PC-9 (cell line): ENCODE measurements at regions not wholly inside any gene's neighbourhood (a gene's known extent, or its start where the extent isn't known, plus 50 kb on each side); places are given as distances from the start of the nearest gene placed in this dataset.

Source experiments
- BruUV-seq: library from RNA; stranded (reverse); fragments of 400-500 nt; replicated peaks from 2 replicates; lab custom pipeline; 2021; lab: Mats Ljungman, UMichigan
- CTCF ChIA-PET: fragments of 300-600 bp; sonication (Branson Sonifier 250); formaldehyde crosslinking; loops from one replicate; lab custom pipeline; 2022; ENCODE audit warnings: antibody characterized with exemption; lab: Charles Lee
- POLR2A ChIA-PET: fragments of 300-600 bp; sonication (Branson Sonifier 250); formaldehyde crosslinking; loops from one replicate; lab custom pipeline; 2022; ENCODE audit warnings: antibody characterized with exemption; ENCODE audit not compliant: unreplicated experiment; lab: Charles Lee
- DNase-seq, 2 experiments: peaks; one replicate each; pipeline versions ENCODE4 v3.0.0 to v3.0.0-alpha.2; 2015 to 2022; ENCODE audit warnings: mixed read lengths in 1 of 2
- H2AFZ ChIP-seq: fragments of 200-600 bp; sonication (generic); 2 replicates; pipeline ENCODE4 v1.8.1; 2017; ENCODE audit warnings: antibody characterized with exemption
- H3F3A ChIP-seq: fragments of 200-600 bp; sonication (generic); 2 replicates; pipeline ENCODE4 v1.8.1; 2017; ENCODE audit warnings: antibody characterized with exemption, mild to moderate bottlenecking, low read depth; ENCODE audit not compliant: insufficient read depth
- H3K27ac ChIP-seq: fragments of 200-600 bp; sonication (generic); 2 replicates; pipeline ENCODE4 v1.6.1; 2016; ENCODE audit warnings: mixed run types
- H3K27me3 ChIP-seq: fragments of 200-600 bp; sonication (generic); 2 replicates; pipeline ENCODE4 v1.6.1; 2016; ENCODE audit warnings: low read depth, mixed run types; ENCODE audit not compliant: insufficient read depth
- H3K36me3 ChIP-seq: fragments of 200-600 bp; sonication (generic); 2 replicates; pipeline ENCODE4 v1.6.1; 2016; ENCODE audit warnings: low read depth, mixed run types
- H3K4me1 ChIP-seq: fragments of 200-600 bp; sonication (generic); replicated peaks from 2 replicates; pipeline ENCODE4 v1.6.1; 2016; ENCODE audit warnings: mixed run types; ENCODE audit not compliant: insufficient read depth
- H3K4me2 ChIP-seq: fragments of 200-600 bp; sonication (generic); 2 replicates; pipeline ENCODE4 v1.6.1; 2017; ENCODE audit warnings: mixed run types
- H3K4me3 ChIP-seq: fragments of 200-600 bp; sonication (generic); 2 replicates; pipeline ENCODE4 v1.6.1; 2016; ENCODE audit warnings: mixed run types
- H3K79me2 ChIP-seq: fragments of 200-600 bp; sonication (generic); 2 replicates; pipeline ENCODE4 v1.6.1; 2017; ENCODE audit warnings: low read depth, mixed run types
- H3K9me2 ChIP-seq: fragments of 200-600 bp; sonication (generic); 2 replicates; pipeline ENCODE4 v1.8.1; 2017; ENCODE audit warnings: mild to moderate bottlenecking; ENCODE audit not compliant: insufficient read depth
- H3K9me3 ChIP-seq: fragments of 200-600 bp; sonication (generic); 2 replicates; pipeline ENCODE4 v1.8.1; 2016; ENCODE audit warnings: low read depth; ENCODE audit not compliant: insufficient read depth
- H4K20me1 ChIP-seq: fragments of 200-600 bp; sonication (generic); 2 replicates; pipeline ENCODE4 v1.8.1; 2017; ENCODE audit not compliant: insufficient read depth
- EZH2 ChIP-seq: fragments of 200-600 bp; sonication (generic); IDR thresholded peaks from 2 replicates; pipeline ENCODE4 v1.8.0; 2017; ENCODE audit warnings: antibody characterized with exemption, low read depth
- intact Hi-C: fragments of 100-400 bp; cut with micrococcal nuclease; formaldehyde crosslinking; loops from one replicate; pipeline ENCODE4 v1.10.0; 2022; ENCODE audit not compliant: unreplicated experiment
- TF ChIP-seq, protein P1 (sequence below): fragments of 200-600 bp; sonication (generic); conservative IDR thresholded peaks from 2 replicates; pipeline ENCODE4 v1.6.1; 2017; ENCODE audit warnings: mixed run types, antibody characterized with exemption, mild to moderate bottlenecking, moderate library complexity

DNA sequence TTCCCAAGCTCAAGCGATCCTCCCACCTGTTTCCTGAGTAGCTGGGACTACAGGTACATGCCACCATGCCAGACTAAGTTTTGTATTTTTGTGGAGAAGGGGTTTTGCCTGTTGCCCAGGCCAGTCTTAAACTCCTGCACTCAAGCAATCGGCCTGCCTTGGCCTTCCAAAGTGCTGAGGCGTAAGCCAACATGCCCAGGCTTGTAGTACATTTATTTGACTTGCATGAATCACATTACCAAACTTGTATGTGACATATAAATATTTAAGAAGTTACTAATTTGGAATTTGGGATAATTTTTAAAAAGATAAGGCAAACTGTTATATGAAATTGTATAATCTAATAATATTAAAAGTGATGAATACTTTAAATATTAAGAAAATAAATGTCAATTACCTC, 157.6 kb downstream of the MCHR2 start:
- Histone ChIP-seq H3K79me2 (no peaks in the 10 kb centered on the region), H2AFZ (no peak overlapping the region), H4K20me1 (no peaks in the 10 kb centered on the region), H3K36me3 (no peaks in the 10 kb centered on the region), H3K4me1 (no peaks in the 10 kb centered on the region), H3K9me2 (no peaks in the 10 kb centered on the region), H3K4me3 (no peak overlapping the region), H3K27me3 (no peaks in the 10 kb centered on the region), H3K27ac (no peak overlapping the region), H3K4me2 (no peak overlapping the region), H3F3A (no peaks in the 10 kb centered on the region), H3K9me3 (no peaks in the 10 kb centered on the region)
- ChIA-PET POLR2A (no interaction called here), CTCF (no interaction called here)
- intact Hi-C loops, result no loop called here
- no TSS peak for BruUV-seq
- TF ChIP-seq EZH2, result no peak
- TF ChIP-seq, protein P1, sequence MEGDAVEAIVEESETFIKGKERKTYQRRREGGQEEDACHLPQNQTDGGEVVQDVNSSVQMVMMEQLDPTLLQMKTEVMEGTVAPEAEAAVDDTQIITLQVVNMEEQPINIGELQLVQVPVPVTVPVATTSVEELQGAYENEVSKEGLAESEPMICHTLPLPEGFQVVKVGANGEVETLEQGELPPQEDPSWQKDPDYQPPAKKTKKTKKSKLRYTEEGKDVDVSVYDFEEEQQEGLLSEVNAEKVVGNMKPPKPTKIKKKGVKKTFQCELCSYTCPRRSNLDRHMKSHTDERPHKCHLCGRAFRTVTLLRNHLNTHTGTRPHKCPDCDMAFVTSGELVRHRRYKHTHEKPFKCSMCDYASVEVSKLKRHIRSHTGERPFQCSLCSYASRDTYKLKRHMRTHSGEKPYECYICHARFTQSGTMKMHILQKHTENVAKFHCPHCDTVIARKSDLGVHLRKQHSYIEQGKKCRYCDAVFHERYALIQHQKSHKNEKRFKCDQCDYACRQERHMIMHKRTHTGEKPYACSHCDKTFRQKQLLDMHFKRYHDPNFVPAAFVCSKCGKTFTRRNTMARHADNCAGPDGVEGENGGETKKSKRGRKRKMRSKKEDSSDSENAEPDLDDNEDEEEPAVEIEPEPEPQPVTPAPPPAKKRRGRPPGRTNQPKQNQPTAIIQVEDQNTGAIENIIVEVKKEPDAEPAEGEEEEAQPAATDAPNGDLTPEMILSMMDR, result no peak
- peak in 1 of 2 experiments; percentile 19 for DNase-seq

DNA sequence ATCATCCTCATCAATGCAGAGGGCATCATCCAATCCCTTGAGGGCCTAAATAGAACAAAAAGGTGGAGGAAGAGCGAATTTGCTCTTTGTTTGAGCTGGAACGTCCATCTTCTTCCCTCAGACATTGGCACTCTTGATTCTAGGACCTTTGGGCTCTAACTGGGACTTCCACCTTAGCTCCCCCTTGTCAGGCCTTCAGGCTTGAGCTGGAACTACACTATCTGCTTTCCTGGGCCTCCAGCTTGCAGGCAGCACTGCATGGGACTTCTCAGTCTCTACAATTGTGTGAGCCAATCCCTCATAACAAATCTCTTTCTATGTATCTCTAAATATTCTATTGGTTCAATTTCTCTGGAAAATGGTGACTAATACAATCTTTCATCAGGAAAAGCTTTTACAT, 155.4 kb downstream of the MCHR2 start:
- peak in 1 of 2 experiments; percentile 21 for DNase-seq
- no TSS peak for BruUV-seq
- CTCF ChIA-PET, result no interaction called here

GRCh38 chr6:99841297-99841696, 152.7 kb downstream of the MCHR2 start:
- BruUV-seq, result no TSS peak
- no peak overlapping the region for H3K4me2 ChIP-seq
- no peaks in the 10 kb centered on the region for H3F3A ChIP-seq
- ChIA-PET POLR2A (no interaction called here), CTCF (no interaction called here)
- H3K4me3 ChIP-seq, result no peak overlapping the region
- H3K9me3 ChIP-seq, result no peaks in the 10 kb centered on the region
- H3K4me1 ChIP-seq, result no peaks in the 10 kb centered on the region
- no peaks in the 10 kb centered on the region for H3K79me2 ChIP-seq
- H3K27ac ChIP-seq, result no peak overlapping the region
- DNase-seq, result no peak
- no peak overlapping the region for H2AFZ ChIP-seq
- no peaks in the 10 kb centered on the region for H3K9me2 ChIP-seq
- no peaks in the 10 kb centered on the region for H4K20me1 ChIP-seq
- TF ChIP-seq EZH2, result no peak
- TF ChIP-seq, protein P1, result no peak
- H3K27me3 ChIP-seq, result no peaks in the 10 kb centered on the region
- intact Hi-C loops, result no loop called here
- no peaks in the 10 kb centered on the region for H3K36me3 ChIP-seq

More for the DNA sequence above, 155.4 kb downstream of the MCHR2 start:
- Histone ChIP-seq H3K36me3 (no peaks in the 10 kb centered on the region), H3F3A (no peaks in the 10 kb centered on the region), H4K20me1 (no peaks in the 10 kb centered on the region), H3K9me3 (no peaks in the 10 kb centered on the region), H2AFZ (no peak overlapping the region), H3K79me2 (no peaks in the 10 kb centered on the region), H3K4me2 (no peak overlapping the region), H3K9me2 (no peaks in the 10 kb centered on the region), H3K27me3 (no peaks in the 10 kb centered on the region), H3K4me1 (no peaks in the 10 kb centered on the region), H3K4me3 (no peak overlapping the region), H3K27ac (no peak overlapping the region)
- POLR2A ChIA-PET, result no interaction called here
- TF ChIP-seq, protein P1, result no peak
- no peak for TF ChIP-seq EZH2
- intact Hi-C loops, result no loop called here
